Cardiac muscle cell (in vitro differentiated cells and primary cell): ENCODE measurements at regions not wholly inside any gene's neighbourhood (a gene's known extent, or its start where the extent isn't known, plus 50 kb on each side); places are given as distances from the start of the nearest gene placed in this dataset.

Experiments used
- DNase-seq, 2 donors: peaks; one replicate each; pipeline versions ENCODE4 v3.0.0 to v3.0.0-alpha.2; 2010 to 2017; ENCODE audit warnings: low read depth in 1 of 2, low spot score in 1 of 2
- H3K27ac ChIP-seq: fragments of 200-600 bp; sonication (generic); 2 replicates; pipeline ENCODE4 v1.5.1; 2016
- H3K27me3 ChIP-seq: fragments of 200-600 bp; sonication (generic); 2 replicates; pipeline ENCODE4 v1.6.0; 2016; ENCODE audit warnings: control low read depth
- H3K36me3 ChIP-seq: fragments of 200-600 bp; sonication (generic); 2 replicates; pipeline ENCODE4 v1.5.1; 2016; ENCODE audit warnings: control low read depth
- H3K4me1 ChIP-seq: fragments of 200-600 bp; sonication (generic); 2 replicates; pipeline ENCODE4 v1.8.1; 2017; ENCODE audit warnings: low read depth, mild to moderate bottlenecking, mixed run types
- H3K4me3 ChIP-seq: fragments of 200-600 bp; sonication (generic); 2 replicates; pipeline ENCODE4 v1.5.1; 2016; ENCODE audit warnings: mild to moderate bottlenecking
- H3K9me3 ChIP-seq: fragments of 200-600 bp; sonication (generic); 2 replicates; pipeline ENCODE4 v1.5.1; 2017; ENCODE audit warnings: low read depth, mild to moderate bottlenecking, control low read depth
- TF ChIP-seq, protein P1 (sequence below): IDR thresholded peaks from 2 replicates; pipeline ENCODE4 v1.5.1; 2012; ENCODE audit warnings: low read depth, mild to moderate bottlenecking, low read length

DNA sequence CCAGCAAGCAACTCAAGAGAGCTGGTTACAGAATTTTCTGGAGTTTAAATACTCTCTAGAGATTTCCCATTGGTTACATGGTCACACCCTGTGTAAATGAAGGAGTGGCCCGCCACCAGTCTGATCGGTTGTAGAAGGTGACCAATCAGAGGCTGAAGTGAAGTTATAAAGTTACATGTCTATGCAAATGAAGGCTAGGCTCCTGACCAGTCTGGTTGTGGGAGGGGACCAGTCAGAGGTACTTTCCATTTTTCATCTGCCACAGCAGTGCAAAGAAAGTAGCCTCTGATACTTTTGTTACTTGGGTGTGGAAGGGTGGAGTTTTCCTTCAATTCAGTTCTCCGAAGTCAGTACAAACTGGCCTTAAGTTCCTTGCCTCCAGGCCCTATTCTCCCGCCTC lies 273.7 kb downstream of the BARHL2 start:
- Histone ChIP-seq H3K4me1 (no peaks in the 10 kb centered on the region), H3K4me3 (no peak overlapping the region), H3K9me3 (no peaks in the 10 kb centered on the region), H3K27me3 (no peaks in the 10 kb centered on the region), H3K27ac (no peak overlapping the region), H3K36me3 (no peaks in the 10 kb centered on the region)
- no peak for DNase-seq
- TF ChIP-seq, protein P1, sequence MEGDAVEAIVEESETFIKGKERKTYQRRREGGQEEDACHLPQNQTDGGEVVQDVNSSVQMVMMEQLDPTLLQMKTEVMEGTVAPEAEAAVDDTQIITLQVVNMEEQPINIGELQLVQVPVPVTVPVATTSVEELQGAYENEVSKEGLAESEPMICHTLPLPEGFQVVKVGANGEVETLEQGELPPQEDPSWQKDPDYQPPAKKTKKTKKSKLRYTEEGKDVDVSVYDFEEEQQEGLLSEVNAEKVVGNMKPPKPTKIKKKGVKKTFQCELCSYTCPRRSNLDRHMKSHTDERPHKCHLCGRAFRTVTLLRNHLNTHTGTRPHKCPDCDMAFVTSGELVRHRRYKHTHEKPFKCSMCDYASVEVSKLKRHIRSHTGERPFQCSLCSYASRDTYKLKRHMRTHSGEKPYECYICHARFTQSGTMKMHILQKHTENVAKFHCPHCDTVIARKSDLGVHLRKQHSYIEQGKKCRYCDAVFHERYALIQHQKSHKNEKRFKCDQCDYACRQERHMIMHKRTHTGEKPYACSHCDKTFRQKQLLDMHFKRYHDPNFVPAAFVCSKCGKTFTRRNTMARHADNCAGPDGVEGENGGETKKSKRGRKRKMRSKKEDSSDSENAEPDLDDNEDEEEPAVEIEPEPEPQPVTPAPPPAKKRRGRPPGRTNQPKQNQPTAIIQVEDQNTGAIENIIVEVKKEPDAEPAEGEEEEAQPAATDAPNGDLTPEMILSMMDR = no peak

DNA sequence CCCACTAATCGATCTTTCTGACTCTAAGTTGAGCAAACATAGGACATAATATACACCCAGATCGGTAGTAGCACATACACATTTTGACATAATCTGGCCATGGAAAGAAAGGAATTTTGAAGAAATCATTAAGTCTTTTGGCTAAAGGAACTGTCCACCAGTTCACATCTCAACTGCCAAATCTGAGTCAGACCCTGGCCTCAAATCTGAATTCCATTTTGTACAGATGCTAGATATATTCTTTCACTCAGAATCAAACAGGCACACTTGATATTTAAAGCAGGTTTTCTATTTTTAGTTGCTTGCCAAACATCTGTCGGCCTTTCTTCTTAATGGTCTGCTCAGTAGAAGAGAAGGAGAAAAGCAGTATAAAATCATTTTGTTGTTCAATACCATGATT lies 281.8 kb downstream of the BARHL2 start:
- H3K27ac ChIP-seq = no peak overlapping the region
- no peaks in the 10 kb centered on the region for H3K27me3 ChIP-seq
- H3K4me1 ChIP-seq = no peaks in the 10 kb centered on the region
- DNase-seq = no peak
- H3K9me3 ChIP-seq = no peaks in the 10 kb centered on the region
- TF ChIP-seq, protein P1 = no peak
- H3K4me3 ChIP-seq = no peak overlapping the region
- H3K36me3 ChIP-seq = no peaks in the 10 kb centered on the region

DNA sequence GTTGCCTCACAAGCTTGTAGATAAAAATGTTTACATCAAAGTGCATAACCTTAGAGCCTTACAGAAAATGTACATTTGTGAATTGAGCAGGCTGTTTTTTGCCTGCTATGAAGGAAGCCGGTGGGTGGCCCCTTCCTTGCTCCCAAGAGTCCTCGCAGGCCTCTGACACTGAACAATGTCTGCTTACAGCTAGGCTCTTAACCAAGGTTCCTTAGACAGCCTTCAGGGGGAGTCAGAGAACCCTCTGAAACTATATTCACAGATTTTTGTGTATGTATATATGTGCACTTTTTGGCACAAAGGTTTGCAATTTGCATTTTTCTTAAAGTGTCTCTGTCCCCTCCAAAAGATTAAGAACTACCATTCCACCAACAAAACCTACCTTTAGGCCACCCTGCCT lies 282.6 kb downstream of the BARHL2 start:
- TF ChIP-seq, protein P1 = peak; percentile 20
- Histone ChIP-seq H3K36me3 (no peaks in the 10 kb centered on the region), H3K27me3 (no peaks in the 10 kb centered on the region), H3K27ac (no peak overlapping the region), H3K4me3 (no peak overlapping the region), H3K4me1 (no peaks in the 10 kb centered on the region), H3K9me3 (no peaks in the 10 kb centered on the region)
- peak; percentile 5 to 36 for DNase-seq

DNA sequence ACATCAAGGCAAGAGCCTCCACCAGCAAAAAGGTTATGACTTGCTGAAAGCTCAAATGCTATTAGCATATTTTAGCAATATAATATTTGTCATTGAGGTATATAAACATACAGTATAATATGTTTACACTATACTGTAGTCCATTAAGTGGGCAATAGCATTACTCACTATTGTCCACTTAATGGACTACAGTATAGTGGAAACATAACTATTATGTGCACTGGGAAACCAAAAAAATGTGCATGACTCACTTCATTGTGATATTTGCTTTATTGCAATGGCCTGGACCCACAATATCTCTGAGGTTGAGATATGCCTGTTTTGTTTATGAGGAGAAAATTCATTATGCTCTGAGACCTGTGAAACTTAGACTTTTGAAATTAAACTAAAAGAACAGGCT lies 300.0 kb downstream of the BARHL2 start:
- H3K9me3 ChIP-seq = no peaks in the 10 kb centered on the region

DNA sequence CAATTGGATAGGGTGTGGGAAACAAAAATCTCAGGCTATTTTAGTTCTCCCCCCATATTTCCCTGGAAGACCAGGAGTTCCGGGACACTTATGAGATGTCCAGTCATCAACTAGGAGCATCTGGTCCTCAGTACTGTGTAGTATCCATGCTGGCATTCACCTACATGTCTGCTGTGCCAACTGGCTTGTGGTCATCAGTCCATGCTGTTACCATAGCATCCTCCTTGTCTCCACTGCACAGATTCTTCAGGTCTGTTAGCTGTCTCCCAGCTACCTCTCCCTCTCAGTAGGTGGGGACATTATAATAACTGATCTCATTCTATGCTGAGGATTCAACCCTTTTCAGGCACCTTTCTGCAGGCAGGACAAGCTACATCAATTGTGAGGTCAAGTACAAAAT lies 302.9 kb downstream of the BARHL2 start:
- Histone ChIP-seq H3K27ac (no peak overlapping the region), H3K4me1 (no peaks in the 10 kb centered on the region), H3K36me3 (no peaks in the 10 kb centered on the region), H3K9me3 (no peaks in the 10 kb centered on the region), H3K4me3 (no peak overlapping the region), H3K27me3 (no peaks in the 10 kb centered on the region)
- DNase-seq = no peak
- TF ChIP-seq, protein P1 = no peak

More for the DNA sequence above, 300.0 kb downstream of the BARHL2 start:
- TF ChIP-seq, protein P1 = no peak
- H3K36me3 ChIP-seq = no peaks in the 10 kb centered on the region
- DNase-seq = peak in 1 of 2 donors; percentile 4
- H3K27me3 ChIP-seq = no peaks in the 10 kb centered on the region
- no peaks in the 10 kb centered on the region for H3K4me1 ChIP-seq
- H3K4me3 ChIP-seq = no peak overlapping the region
- no peak overlapping the region for H3K27ac ChIP-seq

DNA sequence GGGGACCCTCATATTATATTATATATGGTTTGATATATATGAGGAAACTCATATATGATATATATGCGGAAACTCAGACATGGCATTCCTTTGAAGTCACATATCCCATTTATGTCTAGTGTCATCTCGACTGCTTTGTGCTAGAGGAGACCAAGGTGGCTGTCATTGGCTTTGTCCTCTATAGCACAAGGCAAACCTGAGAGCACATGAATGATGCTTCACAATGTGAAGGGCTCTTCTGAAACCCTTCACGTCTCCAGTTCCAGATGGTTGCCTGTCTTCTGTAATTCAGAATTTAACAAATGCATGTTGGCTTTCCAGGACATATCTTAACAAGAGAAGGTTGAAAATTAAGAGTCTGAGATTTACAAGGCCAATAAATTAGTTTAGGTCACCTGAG lies 303.6 kb downstream of the BARHL2 start:
- Histone ChIP-seq H3K9me3 (no peaks in the 10 kb centered on the region), H3K36me3 (no peaks in the 10 kb centered on the region), H3K27ac (no peak overlapping the region), H3K27me3 (no peaks in the 10 kb centered on the region), H3K4me3 (no peak overlapping the region), H3K4me1 (no peaks in the 10 kb centered on the region)
- TF ChIP-seq, protein P1 = no peak
- no peak for DNase-seq
